PC-3 (cell line): ENCODE measurements at regions not wholly inside any gene's neighbourhood (a gene's known extent, or its start where the extent isn't known, plus 50 kb on each side); places are given as distances from the start of the nearest gene placed in this dataset.

Experiments
- ATAC-seq: fragments of 200-7000 bp; cut with Tn5 transposase; 2 replicates; pipeline ENCODE4 v1.9.1; 2020; ENCODE audit warnings: mild to moderate bottlenecking, moderate library complexity
- BruUV-seq: library from RNA; stranded (reverse); fragments of 400-500 nt; replicated peaks from 2 replicates; lab custom pipeline; 2021; lab: Mats Ljungman, UMichigan
- CTCF ChIA-PET: fragments of 300-600 bp; sonication (Branson Sonifier 250); formaldehyde crosslinking; loops from one replicate; lab custom pipeline; 2022; ENCODE audit warnings: antibody characterized with exemption; lab: Charles Lee
- POLR2A ChIA-PET: fragments of 300-600 bp; sonication (Branson Sonifier 250); formaldehyde crosslinking; loops from one replicate; lab custom pipeline; 2022; ENCODE audit warnings: antibody characterized with exemption; ENCODE audit not compliant: unreplicated experiment; lab: Charles Lee
- DNase-seq: peaks from one replicate; pipeline ENCODE4 v3.0.0-alpha.2; 2015
- H2AFZ ChIP-seq: fragments of 300-600 bp; sonication (generic); 2 replicates; pipeline ENCODE4 v1.6.0; 2016; ENCODE audit warnings: antibody characterized with exemption, low read length
- H3F3A ChIP-seq: fragments of 300-600 bp; sonication (generic); one replicate; pipeline ENCODE4 v1.6.0; 2017; ENCODE audit warnings: antibody characterized with exemption, low read length, control low read depth, mild to moderate bottlenecking; ENCODE audit not compliant: unreplicated experiment
- H3K27ac ChIP-seq: fragments of 300-600 bp; sonication (generic); 2 replicates; pipeline ENCODE4 v1.5.1; 2016; ENCODE audit warnings: mild to moderate bottlenecking, low read length
- H3K27me3 ChIP-seq: fragments of 300-600 bp; sonication (generic); 2 replicates; pipeline ENCODE4 v1.6.1; 2016; ENCODE audit warnings: low read length, mixed read lengths
- H3K36me3 ChIP-seq: fragments of 300-600 bp; sonication (generic); 2 replicates; pipeline ENCODE4 v1.6.1; 2016; ENCODE audit warnings: low read depth, mixed run types, low read length, mixed read lengths
- H3K4me1 ChIP-seq: fragments of 300-600 bp; sonication (generic); 2 replicates; pipeline ENCODE4 v1.5.1; 2016; ENCODE audit warnings: low read length; ENCODE audit not compliant: insufficient read depth
- H3K4me2 ChIP-seq: fragments of 300-600 bp; sonication (generic); 2 replicates; pipeline ENCODE4 v1.6.0; 2016; ENCODE audit warnings: low read length
- H3K4me3 ChIP-seq: fragments of 300-600 bp; sonication (generic); 2 replicates; pipeline ENCODE4 v1.5.1; 2016; ENCODE audit warnings: mild to moderate bottlenecking, low read length, mixed read lengths
- H3K79me2 ChIP-seq: fragments of 300-600 bp; sonication (generic); 2 replicates; pipeline ENCODE4 v1.6.1; 2017; ENCODE audit warnings: low read length, mixed read lengths
- H3K9ac ChIP-seq: fragments of 300-600 bp; sonication (generic); 2 replicates; pipeline ENCODE4 v1.6.0; 2016; ENCODE audit warnings: mild to moderate bottlenecking, low read length
- H3K9me2 ChIP-seq: fragments of 300-600 bp; sonication (generic); replicated peaks from 2 replicates; pipeline ENCODE4 v1.6.1; 2016; ENCODE audit warnings: mixed run types, low read length, mixed read lengths
- H3K9me3 ChIP-seq: fragments of 300-600 bp; sonication (generic); 2 replicates; pipeline ENCODE4 v1.6.1; 2016; ENCODE audit warnings: low read length, mixed read lengths
- H4K20me1 ChIP-seq: fragments of 300-600 bp; sonication (generic); 2 replicates; pipeline ENCODE4 v1.6.1; 2016; ENCODE audit warnings: low read length, mixed read lengths
- EZH2 ChIP-seq: fragments of 300-600 bp; sonication (generic); IDR thresholded peaks from one replicate; pipeline ENCODE4 v1.6.1; 2017; ENCODE audit warnings: antibody characterized with exemption, mild to moderate bottlenecking, low read length; ENCODE audit not compliant: unreplicated experiment
- EZH2phosphoT487 ChIP-seq: fragments of 300-600 bp; sonication (generic); IDR thresholded peaks from 2 replicates; pipeline ENCODE4 v1.6.1; 2018; ENCODE audit warnings: mild to moderate bottlenecking, antibody characterized with exemption, low read length, borderline replicate concordance
- intact Hi-C: fragments of 100-400 bp; cut with micrococcal nuclease; formaldehyde crosslinking; loops from 2 replicates; pipeline ENCODE4 v1.9.0; 2023
- TF ChIP-seq, protein P1 (sequence below): fragments of 300-600 bp; sonication (generic); conservative IDR thresholded peaks from 2 replicates; pipeline ENCODE4 v1.5.1; 2017; ENCODE audit warnings: antibody characterized with exemption, low read depth, mild to moderate bottlenecking, low read length

DNA sequence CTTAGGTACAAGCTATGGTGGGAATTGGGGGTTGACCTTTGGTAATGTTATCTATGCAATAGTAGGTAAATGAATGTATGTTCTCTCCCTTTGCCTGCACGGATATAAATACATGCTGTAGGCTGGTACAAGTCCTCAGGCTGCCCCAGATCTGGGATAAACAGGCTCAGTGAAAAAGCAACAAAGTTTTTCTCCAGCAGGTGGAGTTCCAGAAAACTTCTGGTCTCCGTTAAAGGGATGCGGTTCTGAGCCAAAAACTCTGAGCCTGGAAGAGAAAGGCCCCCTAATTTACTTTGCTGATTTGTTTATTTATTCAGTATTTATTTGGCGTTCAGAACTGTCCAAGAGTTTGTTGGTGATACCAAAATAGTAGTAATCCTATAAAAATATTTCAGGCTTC lies 204.7 kb downstream of the ADRA2A start:
- no peaks in the 10 kb centered on the region for H3F3A ChIP-seq
- ATAC-seq (no peak), DNase-seq (peak; percentile 34)
- intact Hi-C loops = no loop called here
- H3K27ac ChIP-seq = no peak overlapping the region
- no peaks in the 10 kb centered on the region for H3K79me2 ChIP-seq
- no peaks in the 10 kb centered on the region for H3K4me1 ChIP-seq
- H3K9me3 ChIP-seq = no peaks in the 10 kb centered on the region
- H3K27me3 ChIP-seq = no peaks in the 10 kb centered on the region
- no peak for TF ChIP-seq EZH2phosphoT487
- TF ChIP-seq, protein P1, sequence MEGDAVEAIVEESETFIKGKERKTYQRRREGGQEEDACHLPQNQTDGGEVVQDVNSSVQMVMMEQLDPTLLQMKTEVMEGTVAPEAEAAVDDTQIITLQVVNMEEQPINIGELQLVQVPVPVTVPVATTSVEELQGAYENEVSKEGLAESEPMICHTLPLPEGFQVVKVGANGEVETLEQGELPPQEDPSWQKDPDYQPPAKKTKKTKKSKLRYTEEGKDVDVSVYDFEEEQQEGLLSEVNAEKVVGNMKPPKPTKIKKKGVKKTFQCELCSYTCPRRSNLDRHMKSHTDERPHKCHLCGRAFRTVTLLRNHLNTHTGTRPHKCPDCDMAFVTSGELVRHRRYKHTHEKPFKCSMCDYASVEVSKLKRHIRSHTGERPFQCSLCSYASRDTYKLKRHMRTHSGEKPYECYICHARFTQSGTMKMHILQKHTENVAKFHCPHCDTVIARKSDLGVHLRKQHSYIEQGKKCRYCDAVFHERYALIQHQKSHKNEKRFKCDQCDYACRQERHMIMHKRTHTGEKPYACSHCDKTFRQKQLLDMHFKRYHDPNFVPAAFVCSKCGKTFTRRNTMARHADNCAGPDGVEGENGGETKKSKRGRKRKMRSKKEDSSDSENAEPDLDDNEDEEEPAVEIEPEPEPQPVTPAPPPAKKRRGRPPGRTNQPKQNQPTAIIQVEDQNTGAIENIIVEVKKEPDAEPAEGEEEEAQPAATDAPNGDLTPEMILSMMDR = peak; percentile 43
- POLR2A ChIA-PET = no interaction called here
- no peak overlapping the region for H3K4me2 ChIP-seq
- CTCF ChIA-PET = interaction anchor here (0.7 kb wide), 1 partner anchor 16 kb away, joined by 3 read pairs; no protein-coding TSS in a partner anchor
- BruUV-seq = no TSS peak
- no peak overlapping the region for H3K9ac ChIP-seq
- no peaks in the 10 kb centered on the region for H3K9me2 ChIP-seq
- H3K36me3 ChIP-seq = no peaks in the 10 kb centered on the region
- no peak overlapping the region for H3K4me3 ChIP-seq
- no peaks in the 10 kb centered on the region for H4K20me1 ChIP-seq
- no peak overlapping the region for H2AFZ ChIP-seq

DNA sequence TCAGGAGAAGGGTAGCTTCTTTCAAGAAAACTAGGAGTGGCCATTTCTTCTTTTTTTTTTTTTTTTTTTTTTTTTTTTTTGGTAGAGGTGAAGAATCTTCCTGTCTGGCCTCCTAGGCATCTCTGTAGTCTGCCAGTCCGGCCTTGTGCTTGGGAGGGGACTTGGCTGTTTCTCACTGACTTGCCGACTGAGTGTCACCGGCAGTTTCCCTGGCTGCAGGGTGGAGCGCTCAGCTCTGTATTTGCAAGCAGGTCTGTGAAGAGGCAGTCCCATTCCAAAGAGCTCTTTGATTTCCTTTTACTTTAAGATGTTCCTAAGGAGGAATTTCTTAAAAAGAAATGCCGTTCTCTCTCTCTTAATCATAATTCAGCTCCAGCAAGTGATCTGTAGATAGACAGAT lies 212.6 kb downstream of the ADRA2A start:
- Histone ChIP-seq H3K9me3 (no peaks in the 10 kb centered on the region), H3K4me2 (no peak overlapping the region), H3K4me3 (no peak overlapping the region), H3K36me3 (no peaks in the 10 kb centered on the region), H3K27ac (no peak overlapping the region), H4K20me1 (no peaks in the 10 kb centered on the region), H3K9me2 (no peaks in the 10 kb centered on the region), H2AFZ (no peak overlapping the region), H3K9ac (no peak overlapping the region), H3F3A (no peaks in the 10 kb centered on the region), H3K79me2 (no peaks in the 10 kb centered on the region), H3K27me3 (no peaks in the 10 kb centered on the region), H3K4me1 (no peaks in the 10 kb centered on the region)
- TF ChIP-seq EZH2 (no peak), EZH2phosphoT487 (no peak)
- TF ChIP-seq, protein P1 = no peak
- ChIA-PET CTCF (no interaction called here), POLR2A (no interaction called here)
- BruUV-seq = no TSS peak
- no peak for DNase-seq
- no peak for ATAC-seq
- intact Hi-C loops = no loop called here

DNA sequence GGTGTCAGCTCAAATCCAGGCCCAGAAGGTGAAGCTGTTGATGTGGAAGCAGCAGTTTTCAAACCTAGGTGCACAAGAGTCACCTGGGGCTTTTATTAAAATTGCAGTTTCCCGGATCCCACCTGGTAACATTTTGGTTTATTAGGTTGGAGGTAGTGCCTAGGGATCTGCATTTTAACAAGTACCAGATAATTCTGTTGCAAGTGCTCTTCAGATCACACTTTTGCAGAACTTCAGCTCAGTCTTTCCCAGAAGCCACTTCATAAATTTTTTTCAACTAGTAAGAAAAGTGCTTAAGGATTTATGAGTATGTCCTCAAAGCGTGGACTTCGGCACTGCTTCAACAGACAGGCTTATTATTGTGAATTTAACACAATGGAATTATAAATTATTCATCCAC lies 213.8 kb downstream of the ADRA2A start:
- H3K4me3 ChIP-seq = no peak overlapping the region
- H2AFZ ChIP-seq = no peak overlapping the region
- H3K36me3 ChIP-seq = no peaks in the 10 kb centered on the region
- no peaks in the 10 kb centered on the region for H3K4me1 ChIP-seq
- no TSS peak for BruUV-seq
- no peaks in the 10 kb centered on the region for H3K9me3 ChIP-seq
- H3K27ac ChIP-seq = no peak overlapping the region
- H3K9ac ChIP-seq = no peak overlapping the region
- H3F3A ChIP-seq = no peaks in the 10 kb centered on the region
- TF ChIP-seq EZH2phosphoT487 (no peak), EZH2 (no peak)
- TF ChIP-seq, protein P1 = no peak
- intact Hi-C loops = no loop called here
- H3K9me2 ChIP-seq = no peaks in the 10 kb centered on the region
- H3K27me3 ChIP-seq = no peaks in the 10 kb centered on the region
- H3K79me2 ChIP-seq = no peaks in the 10 kb centered on the region
- ATAC-seq (no peak), DNase-seq (no peak)
- POLR2A ChIA-PET = no interaction called here
- CTCF ChIA-PET = no interaction called here
- no peak overlapping the region for H3K4me2 ChIP-seq
- no peaks in the 10 kb centered on the region for H4K20me1 ChIP-seq
